ENCODE measurements at regions not wholly inside any gene's neighbourhood (a gene's known extent, or its start where the extent isn't known, plus 50 kb on each side); places are given as distances from the start of the nearest gene placed in this dataset.

- TF ChIP-seq CTCF (IDR thresholded peaks at IDR 0.05) (no peak), POLR2A (IDR thresholded peaks at IDR 0.05) (no peak)
Measured at GRCh38 chr5:155696362-155696761, 630.6 kb upstream of the SGCD start.
